PC-9 (cell line): ENCODE measurements at regions not wholly inside any gene's neighbourhood (a gene's known extent, or its start where the extent isn't known, plus 50 kb on each side); places are given as distances from the start of the nearest gene placed in this dataset.

Experiments
- EZH2 ChIP-seq: fragments of 200-600 bp; sonication (generic); IDR thresholded peaks from 2 replicates; pipeline ENCODE4 v1.8.0; 2017; ENCODE audit warnings: antibody characterized with exemption, low read depth
- TF ChIP-seq, protein P1 (sequence below): fragments of 200-600 bp; sonication (generic); conservative IDR thresholded peaks from 2 replicates; pipeline ENCODE4 v1.6.1; 2017; ENCODE audit warnings: mixed run types, antibody characterized with exemption, mild to moderate bottlenecking, moderate library complexity

GRCh38 chr20:29742699-29743100 lies 1514.8 kb upstream of the DEFB115 start:
- TF ChIP-seq, protein P1, sequence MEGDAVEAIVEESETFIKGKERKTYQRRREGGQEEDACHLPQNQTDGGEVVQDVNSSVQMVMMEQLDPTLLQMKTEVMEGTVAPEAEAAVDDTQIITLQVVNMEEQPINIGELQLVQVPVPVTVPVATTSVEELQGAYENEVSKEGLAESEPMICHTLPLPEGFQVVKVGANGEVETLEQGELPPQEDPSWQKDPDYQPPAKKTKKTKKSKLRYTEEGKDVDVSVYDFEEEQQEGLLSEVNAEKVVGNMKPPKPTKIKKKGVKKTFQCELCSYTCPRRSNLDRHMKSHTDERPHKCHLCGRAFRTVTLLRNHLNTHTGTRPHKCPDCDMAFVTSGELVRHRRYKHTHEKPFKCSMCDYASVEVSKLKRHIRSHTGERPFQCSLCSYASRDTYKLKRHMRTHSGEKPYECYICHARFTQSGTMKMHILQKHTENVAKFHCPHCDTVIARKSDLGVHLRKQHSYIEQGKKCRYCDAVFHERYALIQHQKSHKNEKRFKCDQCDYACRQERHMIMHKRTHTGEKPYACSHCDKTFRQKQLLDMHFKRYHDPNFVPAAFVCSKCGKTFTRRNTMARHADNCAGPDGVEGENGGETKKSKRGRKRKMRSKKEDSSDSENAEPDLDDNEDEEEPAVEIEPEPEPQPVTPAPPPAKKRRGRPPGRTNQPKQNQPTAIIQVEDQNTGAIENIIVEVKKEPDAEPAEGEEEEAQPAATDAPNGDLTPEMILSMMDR, result no peak
- no peak for TF ChIP-seq EZH2
